ENCODE measurements at regions not wholly inside any gene's neighbourhood (a gene's known extent, or its start where the extent isn't known, plus 50 kb on each side); places are given as distances from the start of the nearest gene placed in this dataset.

DNA sequence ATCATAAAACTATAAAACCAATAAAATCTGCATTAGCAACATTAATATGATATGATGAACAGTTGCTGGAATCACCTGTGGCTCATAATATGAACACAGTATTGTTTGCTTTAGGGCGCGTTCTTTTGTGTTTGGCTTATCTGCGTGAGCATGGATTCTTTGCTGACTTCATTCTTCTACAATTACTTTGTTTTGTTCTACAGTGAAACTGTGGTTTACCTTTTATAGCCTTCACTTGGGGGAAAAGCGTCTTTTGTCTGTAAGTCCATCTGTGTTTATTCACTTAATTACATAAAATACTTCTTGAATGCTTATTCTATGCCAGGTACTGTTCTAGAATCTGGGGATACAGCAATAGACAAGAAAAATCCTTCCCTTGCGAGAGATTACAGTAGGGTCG lies 74.0 kb upstream of the SEC11C start:
- no peak overlapping the region for H3K4me3 ChIP-seq (replicated peaks; ENCODE audit: low read depth, low read length)
- DNase-seq (ENCODE audit: low read depth) = no peak
- TF ChIP-seq CTCF (IDR thresholded peaks at IDR 0.05; ENCODE audit: low read length, missing control alignments) = no peak

- peak; percentile 54 for DNase-seq (ENCODE audit: low read depth)
- no peak overlapping the region for H3K4me3 ChIP-seq (replicated peaks; ENCODE audit: low read depth, low read length)
- TF ChIP-seq CTCF (IDR thresholded peaks at IDR 0.05; ENCODE audit: low read length, missing control alignments) = peak; percentile 62
These were observed 71.8 kb upstream of the SEC11C start for GRCh38 chr18:59067873-59068272.

- DNase-seq (ENCODE audit: low read depth) = no peak
- no peak for TF ChIP-seq CTCF (IDR thresholded peaks at IDR 0.05; ENCODE audit: low read length, missing control alignments)
- no peak overlapping the region for H3K4me3 ChIP-seq (replicated peaks; ENCODE audit: low read depth, low read length)
These were observed 71.2 kb upstream of the SEC11C start for GRCh38 chr18:59068276-59069071.

- no peak overlapping the region for H3K4me3 ChIP-seq (replicated peaks; ENCODE audit: low read depth, low read length)
- peak; percentile 82 for DNase-seq (ENCODE audit: low read depth)
- TF ChIP-seq CTCF (IDR thresholded peaks at IDR 0.05; ENCODE audit: low read length, missing control alignments) = peak; percentile 92
These were observed 69.3 kb upstream of the SEC11C start for GRCh38 chr18:59070181-59070912.

DNA sequence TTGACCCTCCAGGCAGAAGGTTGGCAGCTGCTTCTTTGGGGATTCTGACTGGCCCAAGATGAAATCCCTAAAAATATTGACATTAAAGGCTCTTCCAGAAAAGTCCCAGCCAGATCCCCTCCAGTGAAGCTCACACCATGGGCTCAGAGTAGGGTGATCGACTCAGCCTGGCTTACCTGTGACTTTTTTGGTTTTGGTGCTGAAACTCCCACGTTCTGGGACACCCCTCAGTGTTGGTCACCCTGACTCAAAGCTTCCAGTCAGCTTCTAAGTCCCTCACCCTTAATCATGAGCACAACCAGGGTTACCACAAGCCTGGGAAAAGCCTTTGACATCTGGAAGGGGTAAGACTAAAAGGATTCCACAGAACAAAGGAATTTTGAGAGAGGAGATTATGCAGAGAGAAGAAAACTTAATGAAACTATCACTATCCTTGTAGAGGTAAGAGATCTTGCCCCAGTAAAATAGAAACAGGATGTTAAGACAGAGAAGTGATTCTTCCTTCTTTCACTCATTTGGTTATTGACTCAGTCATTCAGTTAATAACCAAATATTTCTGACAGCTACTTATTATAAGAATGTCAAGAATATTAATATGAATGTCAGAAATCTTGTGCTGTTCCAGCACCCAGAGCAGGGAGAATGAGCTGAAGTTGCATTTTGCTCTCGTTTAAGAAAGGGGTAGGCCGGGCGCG lies 66.8 kb upstream of the SEC11C start:
- no peak for DNase-seq (ENCODE audit: low read depth)
- no peak overlapping the region for H3K4me3 ChIP-seq (replicated peaks; ENCODE audit: low read depth, low read length)
- TF ChIP-seq CTCF (IDR thresholded peaks at IDR 0.05; ENCODE audit: low read length, missing control alignments) = no peak

DNA sequence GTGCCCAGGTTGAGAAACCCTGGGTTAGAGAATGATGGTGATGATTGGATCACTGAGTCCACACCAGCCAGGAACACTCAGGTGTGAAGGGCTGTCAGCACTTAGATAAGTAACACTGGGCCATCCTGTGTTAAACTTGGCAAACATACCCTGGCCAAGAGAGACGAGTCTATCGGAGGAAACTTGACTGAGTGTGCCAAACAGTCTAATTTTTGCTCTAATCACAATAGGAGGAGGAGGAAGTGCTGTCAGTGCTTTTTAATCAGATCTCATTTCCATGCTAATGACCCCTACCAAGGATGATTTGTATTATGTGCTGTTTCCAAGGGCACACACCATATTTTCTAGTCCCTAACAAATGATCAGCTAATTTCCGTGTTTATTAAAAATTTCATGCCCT lies 63.8 kb upstream of the SEC11C start:
- no peak for TF ChIP-seq CTCF (IDR thresholded peaks at IDR 0.05; ENCODE audit: low read length, missing control alignments)
- DNase-seq (ENCODE audit: low read depth) = no peak
- no peak overlapping the region for H3K4me3 ChIP-seq (replicated peaks; ENCODE audit: low read depth, low read length)

Measured in fibroblast of pulmonary artery (primary cell).